HG03575 (cell line): ENCODE measurements at regions not wholly inside any gene's neighbourhood (a gene's known extent, or its start where the extent isn't known, plus 50 kb on each side); places are given as distances from the start of the nearest gene placed in this dataset.

Experiments used
- ATAC-seq: cut with Tn5 transposase; IDR thresholded peaks from one replicate; pipeline ENCODE4 v1.9.1; 2021; ENCODE audit not compliant: unreplicated experiment, insufficient number of reproducible peaks, low FRiP score; ENCODE audit errors: extremely low read depth

DNA sequence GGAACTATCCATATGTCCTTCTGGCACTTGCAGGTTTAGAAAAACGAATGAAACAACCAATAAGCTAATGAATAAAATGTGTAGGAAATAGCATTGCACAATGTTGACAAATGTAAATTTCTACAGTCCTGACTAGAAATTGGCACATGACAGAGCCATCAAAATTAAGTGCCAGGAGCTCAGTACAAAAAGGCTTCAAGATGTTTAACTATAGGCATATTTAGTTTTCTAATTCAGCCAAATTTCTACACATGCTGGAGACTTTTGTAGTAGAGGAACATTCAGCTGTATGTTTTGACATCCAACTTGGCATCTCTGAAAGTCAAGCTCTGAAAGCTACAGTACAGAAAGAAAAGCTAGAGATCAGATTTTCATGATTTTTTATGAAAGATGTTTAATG lies 1999.4 kb upstream of the AGA start:
- no peak for ATAC-seq

DNA sequence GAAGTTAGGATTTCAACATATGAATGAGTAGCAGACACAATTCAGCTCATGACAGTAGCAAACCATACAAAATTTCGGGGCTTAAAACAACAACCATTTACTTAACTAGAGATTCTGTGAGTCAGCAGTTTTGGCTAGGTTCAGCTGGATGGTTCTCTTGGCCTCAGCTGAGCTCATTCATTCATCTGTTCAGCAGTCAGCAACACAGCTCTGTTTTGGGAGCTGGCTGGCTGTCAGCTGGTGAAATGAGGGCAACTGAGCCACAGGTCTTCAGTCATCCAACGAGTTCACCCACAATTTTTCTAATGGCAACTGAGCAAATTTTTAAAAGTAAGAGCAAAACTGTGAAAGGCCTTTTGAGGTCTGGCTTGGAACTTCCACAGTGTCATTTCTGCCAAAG lies 2005.1 kb upstream of the AGA start:
- ATAC-seq: no peak

DNA sequence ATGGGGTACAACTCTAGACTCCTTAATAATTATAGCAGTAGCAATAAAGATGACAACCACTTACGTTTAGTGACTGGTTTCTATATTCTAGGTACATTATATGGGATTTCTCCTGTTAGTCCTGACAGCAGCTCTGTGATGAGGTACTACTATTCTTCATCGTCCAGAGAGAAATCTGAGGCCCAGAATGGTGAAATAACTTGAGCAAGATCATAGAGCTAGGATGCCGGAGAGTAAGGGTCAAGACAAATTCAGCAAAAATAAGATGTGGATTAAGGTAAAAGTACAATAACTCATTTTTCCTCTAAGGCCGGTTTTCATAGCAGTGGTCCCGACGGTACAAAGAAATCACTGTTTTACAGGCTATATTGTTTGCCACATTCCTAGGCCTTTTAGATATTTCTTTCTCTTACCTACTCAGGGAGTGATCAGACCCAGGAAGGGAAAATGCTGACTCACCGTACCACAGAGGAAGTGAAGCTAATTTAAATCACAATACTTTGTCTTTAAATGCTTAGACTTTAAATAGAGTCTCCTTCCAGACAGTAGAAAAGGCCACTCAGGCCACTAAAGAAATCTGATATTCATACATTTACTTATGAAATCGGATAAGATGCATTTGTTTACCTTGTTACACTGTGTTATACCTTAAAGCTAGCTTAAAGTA lies 2023.0 kb upstream of the AGA start:
- no peak for ATAC-seq

DNA sequence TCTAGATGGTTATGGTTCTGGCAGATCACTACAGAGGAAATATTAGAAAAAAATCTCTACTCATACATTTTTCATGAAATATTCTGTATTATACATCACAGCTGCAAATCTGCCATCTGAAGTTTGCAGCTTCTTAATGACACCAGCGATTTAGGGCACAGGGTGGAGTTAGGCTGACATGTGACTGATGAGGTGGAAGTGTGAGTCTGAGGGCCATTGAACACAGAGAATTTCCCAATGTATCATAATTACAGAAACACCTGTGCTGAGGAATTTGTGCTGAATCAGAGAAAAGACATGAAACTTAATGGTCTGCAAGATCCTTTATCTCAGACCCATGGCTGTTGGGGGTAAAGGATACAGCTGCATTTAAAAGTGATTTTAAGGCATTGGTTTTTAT lies 2025.6 kb upstream of the AGA start:
- ATAC-seq: no peak

DNA sequence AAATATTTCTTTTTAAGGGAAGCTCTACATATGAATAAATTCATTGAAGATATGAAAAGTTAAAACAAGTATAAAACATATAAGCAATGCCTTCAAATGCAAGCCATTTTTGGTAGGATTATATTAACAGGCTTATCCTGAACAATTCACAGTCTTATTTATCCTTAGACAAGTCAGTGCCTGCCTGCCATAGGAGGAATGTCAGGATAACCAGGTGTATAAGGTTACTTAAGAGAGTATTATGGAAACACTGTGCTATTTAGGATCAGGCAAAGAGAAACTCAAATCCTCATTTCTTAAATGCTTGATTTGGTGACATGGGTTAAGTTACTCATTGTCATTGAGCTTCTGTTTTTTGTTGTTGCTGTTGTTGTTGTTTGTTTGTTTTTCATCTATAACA lies 2029.9 kb upstream of the AGA start:
- ATAC-seq: no peak

DNA sequence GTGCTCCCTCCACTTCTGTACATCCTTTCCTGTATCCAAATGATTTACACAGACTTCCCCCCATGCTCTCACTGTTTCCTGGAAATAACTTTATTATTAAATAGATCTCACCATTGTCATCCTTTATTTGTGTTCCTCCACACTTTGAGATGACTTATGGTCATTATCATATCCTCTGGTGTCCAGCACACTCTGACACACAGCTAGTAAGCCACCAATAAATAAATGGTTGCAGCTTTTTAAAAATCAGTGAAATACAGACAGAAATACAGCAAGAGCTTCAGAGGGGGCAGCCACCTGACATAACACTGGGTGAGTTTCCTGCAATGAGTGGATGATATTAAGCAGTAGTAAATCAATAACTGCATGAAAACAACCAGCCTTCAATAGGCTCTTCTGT lies 2036.4 kb upstream of the AGA start:
- ATAC-seq: no peak

DNA sequence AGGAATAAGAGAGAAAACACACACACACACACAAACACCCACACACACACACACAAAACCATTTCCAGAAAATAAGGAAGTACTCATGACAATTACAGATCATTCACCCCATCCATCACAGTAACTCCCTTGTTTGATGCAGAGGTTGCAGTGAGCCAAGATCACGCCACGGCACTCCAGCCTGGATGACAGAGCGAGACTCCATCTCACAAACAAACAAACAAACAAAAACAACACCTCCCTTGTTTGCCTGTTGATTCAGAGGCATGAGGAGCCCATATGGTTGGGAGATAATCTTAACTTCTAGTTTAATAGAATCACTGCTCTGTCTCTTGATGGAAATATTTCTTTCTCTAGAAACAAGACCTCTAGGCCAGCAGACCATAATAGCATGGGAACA lies 2043.5 kb upstream of the AGA start:
- no peak for ATAC-seq

DNA sequence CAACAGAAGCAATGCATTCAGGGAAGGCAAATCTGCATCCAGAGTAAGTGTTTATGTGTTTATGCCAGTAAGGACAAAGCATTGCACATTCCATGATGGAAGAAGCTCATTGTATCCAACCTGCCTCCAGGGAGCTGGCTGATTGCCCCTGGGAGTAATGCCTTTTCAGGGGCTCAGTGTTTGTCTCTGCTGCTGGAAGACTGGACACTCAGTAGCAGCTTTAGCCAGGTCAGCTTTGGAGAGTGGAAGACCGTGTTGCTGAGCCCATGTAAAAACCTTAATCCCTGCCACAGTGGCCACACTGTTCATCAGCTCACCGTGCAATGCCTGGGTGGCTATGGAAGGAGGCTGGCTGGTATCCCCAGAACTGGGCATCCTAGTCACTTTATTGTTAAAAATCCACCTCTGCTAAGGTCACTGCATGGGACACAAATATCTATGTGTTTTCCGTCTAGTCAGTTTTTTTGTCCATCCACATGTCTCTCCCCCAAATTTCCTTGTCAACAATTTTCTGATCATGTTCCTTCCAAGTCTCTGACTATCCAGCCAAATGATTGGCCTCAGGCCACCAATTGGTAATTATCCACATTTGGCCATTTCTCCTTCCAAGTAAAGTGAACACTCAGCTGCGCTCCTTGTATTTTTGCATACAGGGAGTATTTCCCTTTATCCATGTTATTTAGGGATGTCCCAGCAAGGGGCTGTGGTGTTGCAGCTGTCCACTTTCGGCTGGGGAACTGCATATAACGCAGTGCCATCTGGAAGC lies 2044.5 kb upstream of the AGA start:
- ATAC-seq: no peak

DNA sequence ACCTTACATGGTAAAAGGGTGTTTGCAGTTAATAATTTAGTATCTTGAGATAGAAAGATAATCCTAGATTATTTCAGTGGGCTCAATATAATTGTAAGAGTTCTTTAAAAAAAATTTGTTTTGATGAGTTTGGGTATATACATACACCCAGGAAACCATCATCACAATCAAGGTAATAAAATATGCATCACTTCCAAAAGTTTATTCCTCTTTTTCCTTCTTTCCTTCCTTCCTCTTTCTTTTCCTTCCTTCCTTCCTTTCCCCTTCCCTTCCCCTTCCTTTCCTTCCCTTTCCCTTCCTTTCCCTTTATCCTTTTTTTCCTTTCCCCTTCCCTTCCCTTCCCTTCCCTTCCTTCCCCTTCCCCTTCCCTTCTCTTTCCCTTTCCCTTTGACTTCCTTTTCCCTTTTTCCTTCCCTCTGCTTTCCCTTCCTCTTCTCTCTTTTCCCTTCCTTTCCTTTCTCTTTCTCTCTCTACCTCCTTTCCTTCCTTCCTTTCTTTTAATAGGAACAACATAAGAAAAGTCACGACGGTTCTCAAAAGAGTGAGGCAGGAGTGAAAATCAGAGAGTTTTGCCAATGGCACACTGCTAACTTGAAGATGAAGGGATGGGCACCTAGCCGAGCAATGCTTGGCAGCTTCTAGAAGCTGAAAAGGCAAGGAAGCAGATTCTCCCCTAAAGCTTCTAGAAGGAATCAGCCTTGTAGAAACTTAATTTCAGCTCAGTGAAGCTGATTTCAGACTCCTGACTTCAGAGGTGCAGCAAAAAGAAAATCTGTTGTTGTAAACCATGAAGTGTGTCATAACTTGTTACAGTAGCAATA lies 2050.2 kb upstream of the AGA start:
- ATAC-seq: no peak

DNA sequence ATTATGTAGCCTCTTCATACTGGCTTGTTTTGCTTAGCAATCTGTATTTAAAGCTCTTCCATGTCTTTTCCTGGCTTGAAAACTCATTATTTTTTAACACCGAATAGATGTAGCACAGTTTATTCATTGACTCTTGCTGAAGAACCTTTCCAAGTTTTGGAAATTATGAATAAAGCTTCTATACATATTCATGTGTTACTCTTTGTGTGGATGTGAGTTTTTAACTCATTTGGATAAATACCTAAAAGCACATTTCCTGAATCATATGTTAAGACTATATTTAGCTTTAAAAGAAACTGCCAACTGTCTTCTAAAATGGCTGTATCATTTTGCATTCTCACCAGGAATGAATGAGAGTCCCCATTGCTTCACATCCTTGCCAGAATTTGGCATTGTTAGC lies 2061.7 kb upstream of the AGA start:
- no peak for ATAC-seq

DNA sequence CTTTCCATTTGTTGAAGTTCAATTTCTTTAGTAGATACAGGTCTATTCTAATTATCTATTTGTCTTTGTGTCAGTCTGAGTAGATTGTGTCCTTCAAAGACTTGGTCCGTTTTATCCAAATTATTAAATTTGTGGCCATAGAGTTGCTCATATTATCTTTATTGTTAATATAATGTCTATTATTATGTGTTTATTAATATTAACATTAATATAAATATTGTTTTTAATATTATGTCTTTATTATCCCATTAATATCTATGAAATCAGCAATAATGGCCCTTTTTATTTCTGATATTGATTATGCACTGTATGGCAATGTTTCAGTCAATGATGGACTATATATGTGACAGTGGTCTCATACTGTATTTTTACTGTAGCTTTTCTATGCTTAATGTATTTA lies 2067.3 kb upstream of the AGA start:
- no peak for ATAC-seq

DNA sequence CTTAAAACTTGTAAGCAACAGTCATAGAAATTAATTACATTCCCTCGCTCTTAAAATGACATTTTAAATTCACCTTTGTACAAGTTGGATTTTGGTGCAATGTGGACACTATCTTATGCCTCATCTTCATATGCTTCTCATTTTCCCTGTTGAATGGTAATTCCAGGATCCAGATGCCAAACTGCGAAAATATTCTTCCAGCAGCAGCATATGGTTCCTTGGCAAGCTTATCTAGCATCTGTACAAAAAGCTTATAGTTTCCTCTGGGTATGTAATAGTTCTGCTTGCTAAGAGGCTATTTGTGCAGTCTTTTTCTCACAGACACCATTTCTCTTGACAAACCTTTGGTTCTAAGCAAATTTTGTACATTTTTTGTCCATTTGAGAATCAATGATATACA lies 2079.7 kb upstream of the AGA start:
- ATAC-seq: no peak

DNA sequence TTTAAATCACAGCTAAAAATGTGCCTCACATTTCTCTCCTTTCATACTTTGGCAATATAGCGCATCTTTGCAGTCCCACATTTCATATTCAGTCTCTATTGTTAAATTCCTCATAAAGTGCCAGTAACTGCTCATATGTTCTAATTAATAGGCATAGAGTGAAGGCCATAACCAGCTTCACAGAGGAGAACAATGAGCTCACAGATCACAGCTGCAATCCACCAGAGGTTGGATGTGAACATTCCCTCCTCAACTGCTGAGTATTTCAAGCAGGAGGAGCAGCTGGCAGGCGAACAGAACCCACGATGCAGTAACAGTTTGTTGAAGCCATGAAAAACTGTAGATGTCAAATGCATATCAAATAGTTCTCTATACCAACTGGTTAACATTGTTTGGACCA lies 2088.7 kb upstream of the AGA start:
- no peak for ATAC-seq

DNA sequence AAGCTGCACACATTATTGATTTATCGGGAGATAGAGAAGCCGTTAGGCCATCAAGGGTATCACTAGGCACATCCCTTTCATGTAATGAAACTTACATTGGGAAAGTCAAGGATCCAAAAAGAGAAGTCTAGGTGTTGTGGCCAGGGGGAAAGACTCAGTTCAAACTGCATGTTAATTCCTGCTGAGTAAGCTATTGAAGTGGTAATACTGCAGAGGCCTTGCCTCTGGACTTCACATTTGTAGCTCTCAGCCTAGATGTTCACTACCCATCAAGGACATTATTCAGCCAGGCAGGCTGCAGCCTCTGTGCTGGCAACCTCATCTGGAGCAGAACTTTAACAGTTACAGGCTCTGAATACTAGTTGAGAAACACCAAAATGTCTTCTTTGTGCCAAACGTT lies 2094.5 kb upstream of the AGA start:
- ATAC-seq: no peak

DNA sequence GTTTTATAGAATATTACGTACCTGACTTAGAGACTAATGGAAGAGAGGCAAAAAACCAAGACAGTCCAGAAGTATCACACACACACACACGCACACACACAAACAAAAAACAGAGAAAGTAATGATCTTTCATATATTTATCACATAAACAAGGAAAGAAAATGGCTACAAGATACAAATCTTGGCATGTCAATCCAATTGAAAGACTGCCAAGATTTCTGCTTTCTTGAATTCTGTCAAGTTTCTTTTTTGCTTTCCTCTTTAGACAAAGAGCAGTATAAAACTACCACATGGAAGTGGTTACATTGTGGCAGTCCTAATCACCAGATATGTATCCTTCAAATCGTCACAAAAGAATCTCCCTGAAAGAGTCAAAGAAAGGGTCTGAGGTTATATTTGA lies 2097.4 kb upstream of the AGA start:
- no peak for ATAC-seq

DNA sequence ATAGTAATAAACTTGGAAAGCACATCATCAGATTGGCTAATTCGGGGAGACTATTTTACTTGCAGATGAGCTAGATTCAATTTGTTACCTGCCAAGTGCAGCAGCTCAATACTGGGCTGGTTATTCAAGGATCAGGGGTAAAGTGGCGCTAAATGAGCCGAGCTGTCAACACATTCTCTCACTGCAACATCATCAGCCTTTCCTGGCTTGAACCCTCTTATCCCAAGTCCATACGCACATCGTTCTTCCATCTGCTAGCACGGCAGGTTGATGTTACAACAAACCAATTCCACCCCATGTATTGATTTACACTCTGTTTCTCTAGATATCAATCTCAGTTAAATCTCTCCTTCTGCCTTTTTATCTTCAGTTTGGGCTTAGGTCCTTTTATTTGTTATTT lies 2101.5 kb upstream of the AGA start:
- no peak for ATAC-seq

DNA sequence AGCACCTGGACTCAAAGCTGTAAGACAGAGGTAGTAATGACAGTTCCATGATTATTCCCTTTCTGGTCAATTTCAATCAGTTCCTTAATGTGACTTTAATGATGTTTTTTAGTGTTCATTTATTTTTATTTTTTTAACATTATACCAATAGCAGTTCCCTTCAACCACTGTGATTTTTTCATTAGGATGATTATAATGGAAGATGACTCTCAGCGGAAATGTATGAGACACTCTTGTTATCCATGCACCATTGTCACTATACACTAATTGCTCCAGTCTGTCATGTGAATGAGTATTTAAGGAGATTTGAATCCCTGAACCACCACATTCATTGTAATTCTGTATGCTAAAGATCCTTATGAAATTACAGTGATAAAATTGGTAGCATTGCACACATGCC lies 2102.3 kb upstream of the AGA start:
- no peak for ATAC-seq

DNA sequence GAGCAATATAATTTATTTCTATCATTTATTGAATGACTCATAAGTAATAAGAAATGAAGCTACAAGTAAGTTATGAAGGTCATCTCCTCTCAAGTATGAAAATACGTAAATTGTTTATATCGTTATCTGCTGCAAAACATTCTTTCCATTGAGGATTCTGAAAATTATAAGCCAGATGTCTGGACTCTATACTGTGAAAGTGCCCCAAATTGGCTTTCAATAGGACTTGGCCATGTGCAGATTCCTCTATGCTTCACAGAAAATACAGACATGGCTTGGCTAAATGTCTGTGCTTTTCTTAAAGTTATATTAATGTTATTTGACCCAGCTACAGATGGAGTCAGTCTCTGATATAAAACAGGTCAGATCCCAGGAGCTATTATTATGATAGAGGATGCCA lies 2109.9 kb upstream of the AGA start:
- no peak for ATAC-seq

DNA sequence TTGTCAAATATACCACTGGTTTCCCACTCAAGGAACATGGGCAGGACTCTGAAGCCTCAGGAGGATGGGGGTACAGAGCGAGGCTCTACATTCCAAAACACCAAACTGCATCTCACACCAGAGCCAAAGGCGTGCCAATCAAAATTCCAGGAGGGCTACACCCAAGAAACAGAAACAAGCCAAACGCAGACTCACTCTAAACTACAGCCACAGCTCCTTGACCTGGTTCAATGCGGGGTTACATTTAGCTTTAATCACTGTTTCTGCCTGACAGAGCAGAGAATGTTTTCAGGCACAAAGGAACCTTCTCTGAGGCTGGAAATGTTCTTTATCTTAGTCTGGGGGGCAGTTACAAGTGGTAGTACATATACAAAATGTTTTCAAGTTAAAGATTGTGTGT lies 2121.5 kb upstream of the AGA start:
- ATAC-seq: no peak

DNA sequence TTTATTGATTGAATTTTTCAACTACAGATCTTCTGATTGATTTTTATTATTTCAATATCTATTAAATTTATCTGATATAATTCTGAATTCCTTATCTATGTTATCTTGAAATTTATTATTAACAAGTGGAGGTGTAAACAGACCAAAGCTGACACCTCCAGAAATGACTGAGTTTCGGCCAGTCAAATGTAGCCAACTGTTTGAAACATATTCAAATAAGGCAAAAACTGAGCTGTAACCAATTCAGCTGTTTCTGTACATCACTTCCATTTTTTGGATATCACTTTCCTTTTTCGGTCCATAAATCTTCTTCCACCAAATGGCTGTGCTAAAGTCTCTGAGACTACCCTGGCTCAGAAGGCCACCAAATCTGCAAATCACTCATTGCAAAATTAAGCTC lies 2127.3 kb upstream of the AGA start:
- no peak for ATAC-seq
